GM12891 (cell line): ENCODE measurements at regions not wholly inside any gene's neighbourhood (a gene's known extent, or its start where the extent isn't known, plus 50 kb on each side); places are given as distances from the start of the nearest gene placed in this dataset.

Experiments used
- PAX5 ChIP-seq: IDR thresholded peaks from 2 replicates; pipeline ENCODE4 v1.6.1; 2011; ENCODE audit warnings: low read length, moderate library complexity, mild to moderate bottlenecking; ENCODE audit not compliant: insufficient read depth, severe bottlenecking
- POLR2A ChIP-seq: IDR thresholded peaks from 2 replicates; pipeline ENCODE4 v1.6.1; 2011; ENCODE audit warnings: low read depth, low read length, control low read depth
- POLR2AphosphoS5 ChIP-seq: IDR thresholded peaks from 2 replicates; pipeline ENCODE4 v1.6.1; 2011; ENCODE audit warnings: low read depth, low read length, control low read depth
- SPI1 ChIP-seq: IDR thresholded peaks from 2 replicates; pipeline ENCODE4 v1.6.1; 2011; ENCODE audit warnings: low read depth, low read length, control low read depth
- TAF1 ChIP-seq: IDR thresholded peaks from 2 replicates; pipeline ENCODE4 v1.6.1; 2011; ENCODE audit warnings: low read depth, low read length, control low read depth

GRCh38 chr7:97578225-97578624 is 153.7 kb upstream of the TAC1 start:
- TF ChIP-seq POLR2A (no peak), TAF1 (no peak), POLR2AphosphoS5 (no peak), SPI1 (no peak), PAX5 (no peak)
